ENCODE measurements at regions not wholly inside any gene's neighbourhood (a gene's known extent, or its start where the extent isn't known, plus 50 kb on each side); places are given as distances from the start of the nearest gene placed in this dataset.

GRCh38 chr2:221360742-221361141 is 211.4 kb downstream of the EPHA4 start:
- TF ChIP-seq CTCF (IDR thresholded peaks at IDR 0.05) (no peak), MAX (CRISPR knock-in tag; IDR thresholded peaks at IDR 0.05) (no peak), NFE2L1 (CRISPR knock-in tag; IDR thresholded peaks at IDR 0.05) (no peak), RELA (CRISPR knock-in tag; IDR thresholded peaks at IDR 0.05; ENCODE audit: borderline replicate concordance) (no peak), USF2 (CRISPR knock-in tag; IDR thresholded peaks at IDR 0.05) (no peak), CREB1 (CRISPR knock-in tag; IDR thresholded peaks at IDR 0.05) (no peak), ATF3 (CRISPR knock-in tag; conservative IDR thresholded peaks at IDR 0.05) (no peak), KAT7 (CRISPR knock-in tag; IDR thresholded peaks at IDR 0.05; ENCODE audit: borderline replicate concordance) (no peak)

All from WTC11 (cell line).